ENCODE measurements at regions not wholly inside any gene's neighbourhood (a gene's known extent, or its start where the extent isn't known, plus 50 kb on each side); places are given as distances from the start of the nearest gene placed in this dataset.

DNA sequence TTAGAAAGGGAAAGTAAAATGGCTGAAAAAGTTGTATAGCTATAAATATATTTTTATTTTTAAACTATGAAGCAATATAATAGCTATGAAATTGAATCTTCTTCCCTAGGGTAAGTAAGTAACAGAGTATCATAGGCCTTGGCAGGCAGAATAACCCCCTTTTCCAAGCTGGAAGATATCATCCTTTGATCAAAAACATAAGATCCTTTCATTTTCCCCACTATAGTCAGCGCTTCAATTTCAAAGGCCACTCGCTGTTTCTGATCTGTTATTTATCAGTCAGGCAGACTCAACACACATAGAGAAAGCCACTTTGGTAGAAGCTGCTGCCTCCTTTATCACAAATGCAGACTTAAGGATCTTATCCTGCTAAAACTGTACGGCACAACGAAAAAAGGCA is 74.0 kb upstream of the UBE2E2 start:
- TF ChIP-seq, protein P1, sequence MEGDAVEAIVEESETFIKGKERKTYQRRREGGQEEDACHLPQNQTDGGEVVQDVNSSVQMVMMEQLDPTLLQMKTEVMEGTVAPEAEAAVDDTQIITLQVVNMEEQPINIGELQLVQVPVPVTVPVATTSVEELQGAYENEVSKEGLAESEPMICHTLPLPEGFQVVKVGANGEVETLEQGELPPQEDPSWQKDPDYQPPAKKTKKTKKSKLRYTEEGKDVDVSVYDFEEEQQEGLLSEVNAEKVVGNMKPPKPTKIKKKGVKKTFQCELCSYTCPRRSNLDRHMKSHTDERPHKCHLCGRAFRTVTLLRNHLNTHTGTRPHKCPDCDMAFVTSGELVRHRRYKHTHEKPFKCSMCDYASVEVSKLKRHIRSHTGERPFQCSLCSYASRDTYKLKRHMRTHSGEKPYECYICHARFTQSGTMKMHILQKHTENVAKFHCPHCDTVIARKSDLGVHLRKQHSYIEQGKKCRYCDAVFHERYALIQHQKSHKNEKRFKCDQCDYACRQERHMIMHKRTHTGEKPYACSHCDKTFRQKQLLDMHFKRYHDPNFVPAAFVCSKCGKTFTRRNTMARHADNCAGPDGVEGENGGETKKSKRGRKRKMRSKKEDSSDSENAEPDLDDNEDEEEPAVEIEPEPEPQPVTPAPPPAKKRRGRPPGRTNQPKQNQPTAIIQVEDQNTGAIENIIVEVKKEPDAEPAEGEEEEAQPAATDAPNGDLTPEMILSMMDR (tag by site-specific recombination; IDR thresholded peaks at IDR 0.05): no peak
- TF ChIP-seq ATF2 (tag by site-specific recombination; IDR thresholded peaks at IDR 0.05; ENCODE audit: low read depth) (no peak), ZSCAN30 (tag by site-specific recombination; IDR thresholded peaks at IDR 0.05) (no peak), ZNF404 (tag by site-specific recombination; IDR thresholded peaks at IDR 0.05) (no peak), ZNF140 (tag by site-specific recombination; IDR thresholded peaks at IDR 0.05) (no peak), ZNF830 (tag by site-specific recombination; IDR thresholded peaks at IDR 0.05; ENCODE audit: low read depth) (no peak)
- TF ChIP-seq, protein P2, sequence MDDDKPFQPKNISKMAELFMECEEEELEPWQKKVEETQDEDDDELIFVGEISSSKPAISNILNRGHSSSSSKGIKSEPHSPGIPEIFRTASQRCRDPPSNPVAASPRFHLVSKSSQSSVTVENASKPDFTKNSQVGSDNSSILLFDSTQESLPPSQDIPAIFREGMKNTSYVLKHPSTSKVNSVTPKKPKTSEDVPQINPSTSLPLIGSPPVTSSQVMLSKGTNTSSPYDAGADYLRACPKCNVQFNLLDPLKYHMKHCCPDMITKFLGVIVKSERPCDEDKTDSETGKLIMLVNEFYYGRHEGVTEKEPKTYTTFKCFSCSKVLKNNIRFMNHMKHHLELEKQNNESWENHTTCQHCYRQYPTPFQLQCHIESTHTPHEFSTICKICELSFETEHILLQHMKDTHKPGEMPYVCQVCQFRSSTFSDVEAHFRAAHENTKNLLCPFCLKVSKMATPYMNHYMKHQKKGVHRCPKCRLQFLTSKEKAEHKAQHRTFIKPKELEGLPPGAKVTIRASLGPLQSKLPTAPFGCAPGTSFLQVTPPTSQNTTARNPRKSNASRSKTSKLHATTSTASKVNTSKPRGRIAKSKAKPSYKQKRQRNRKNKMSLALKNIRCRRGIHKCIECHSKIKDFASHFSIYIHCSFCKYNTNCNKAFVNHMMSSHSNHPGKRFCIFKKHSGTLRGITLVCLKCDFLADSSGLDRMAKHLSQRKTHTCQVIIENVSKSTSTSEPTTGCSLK (tag by site-specific recombination; IDR thresholded peaks at IDR 0.05): no peak

Measured in HEK293 (cell line).